ENCODE measurements at regions not wholly inside any gene's neighbourhood (a gene's known extent, or its start where the extent isn't known, plus 50 kb on each side); places are given as distances from the start of the nearest gene placed in this dataset.

DNA sequence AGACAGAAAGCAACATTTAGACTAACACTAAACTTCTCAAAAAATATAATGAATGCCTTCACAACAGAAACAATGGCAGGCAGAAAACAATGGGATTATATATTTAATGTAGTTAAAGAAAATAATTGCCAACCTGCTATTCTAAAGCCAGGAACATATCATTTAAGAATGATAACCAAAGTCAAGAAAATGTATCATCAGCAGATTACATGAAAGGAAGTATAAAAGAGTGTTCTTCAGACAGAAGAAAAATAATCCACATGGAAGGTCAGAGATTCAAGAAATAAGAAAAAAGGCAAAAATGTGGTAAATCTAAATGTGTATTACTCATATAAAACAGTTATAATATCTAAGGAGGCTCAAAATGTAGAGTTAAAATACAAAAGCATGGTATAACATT, 98.1 kb downstream of the CYP26A1 start:
- TF ChIP-seq POLR2AphosphoS5 (IDR thresholded peaks at IDR 0.05; ENCODE audit: borderline replicate concordance, low read depth, low read length): no peak
- no peak for TF ChIP-seq EZH2 (IDR thresholded peaks at IDR 0.05)
- no peak for TF ChIP-seq FOXP2 (optimal IDR thresholded peaks at IDR 0.05; ENCODE audit: control extremely low read depth, extremely low read length, insufficient read depth)
